HS-27A (cell line): ENCODE measurements at regions not wholly inside any gene's neighbourhood (a gene's known extent, or its start where the extent isn't known, plus 50 kb on each side); places are given as distances from the start of the nearest gene placed in this dataset.
"Not testable (repeated sequence)": the region's sequence is repeated elsewhere in the genome, so short reads cannot be mapped to it uniquely, and the experiment has no call there.

Experiments used
- DNase-seq: peaks from one replicate; pipeline ENCODE4 v3.0.0-alpha.2; 2012; ENCODE audit warnings: low read depth, missing footprints

DNA sequence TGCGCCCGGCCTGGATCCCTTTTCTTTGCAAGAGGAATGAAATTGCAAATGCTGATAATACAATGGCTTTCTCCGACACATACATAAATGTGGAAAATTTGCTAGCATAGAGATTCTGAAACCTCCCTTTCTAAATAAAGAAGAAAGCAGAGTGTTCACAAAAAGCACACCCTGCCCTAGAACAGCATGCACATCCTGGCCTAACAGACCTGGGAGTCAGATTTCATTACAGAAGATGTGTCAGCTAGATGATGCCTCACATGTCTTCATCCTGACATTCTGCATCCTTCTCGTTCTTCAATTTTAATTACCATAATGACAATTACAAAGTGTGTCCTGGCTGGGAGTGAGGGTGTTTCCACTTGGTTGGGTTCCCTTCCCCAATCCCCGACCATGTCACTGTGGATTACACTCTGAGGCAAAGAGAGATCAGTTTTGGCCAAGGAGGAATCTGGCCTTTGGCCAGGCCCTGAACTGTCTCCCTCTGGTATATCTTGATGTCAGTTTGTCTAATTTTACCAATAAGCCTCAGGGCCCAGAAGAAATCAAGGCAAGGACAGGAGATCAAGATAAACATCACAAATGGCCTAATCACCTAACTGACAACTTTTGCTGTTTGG is 104.9 kb upstream of the SPATA12 start:
- no peak for DNase-seq

DNA sequence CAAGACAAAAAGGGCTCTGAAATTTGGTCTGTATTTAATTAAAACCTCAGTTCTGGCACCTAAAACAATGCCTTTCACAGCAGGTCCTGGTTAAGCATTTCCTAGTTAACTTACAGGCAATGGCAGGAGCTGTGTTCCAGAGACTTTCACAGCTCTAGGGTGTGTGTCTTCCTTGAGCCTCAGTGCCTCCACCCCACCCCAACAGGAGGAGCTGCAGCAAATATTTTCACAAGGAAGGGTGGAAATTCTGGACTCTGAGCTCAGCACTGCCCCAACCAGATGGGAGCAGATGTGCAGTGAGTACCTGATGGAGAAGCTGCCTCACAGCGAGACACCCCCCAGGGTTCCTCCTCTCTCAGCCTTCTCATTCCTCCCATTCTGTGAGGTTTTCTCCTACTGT is 106.3 kb upstream of the SPATA12 start:
- no peak for DNase-seq

DNA sequence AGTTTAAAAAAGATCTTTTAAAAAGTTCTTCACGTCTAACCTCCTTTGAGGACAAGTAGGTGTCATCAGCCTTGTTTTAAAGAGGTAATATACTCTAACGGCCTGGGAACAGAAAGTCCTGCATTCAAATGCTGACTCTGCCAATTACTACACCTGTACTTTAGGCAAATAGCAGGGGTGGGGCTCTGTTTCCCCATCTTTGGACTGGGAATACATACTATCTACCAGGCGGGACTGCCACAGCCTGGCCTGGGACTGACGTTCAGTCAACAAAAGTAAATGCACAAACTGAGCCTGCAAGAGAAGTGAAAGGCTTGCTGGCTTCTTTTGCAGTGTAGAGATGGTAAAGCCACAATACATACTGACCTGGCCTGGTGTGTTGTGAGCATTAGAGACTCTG is 107.6 kb upstream of the SPATA12 start:
- DNase-seq: no peak

DNA sequence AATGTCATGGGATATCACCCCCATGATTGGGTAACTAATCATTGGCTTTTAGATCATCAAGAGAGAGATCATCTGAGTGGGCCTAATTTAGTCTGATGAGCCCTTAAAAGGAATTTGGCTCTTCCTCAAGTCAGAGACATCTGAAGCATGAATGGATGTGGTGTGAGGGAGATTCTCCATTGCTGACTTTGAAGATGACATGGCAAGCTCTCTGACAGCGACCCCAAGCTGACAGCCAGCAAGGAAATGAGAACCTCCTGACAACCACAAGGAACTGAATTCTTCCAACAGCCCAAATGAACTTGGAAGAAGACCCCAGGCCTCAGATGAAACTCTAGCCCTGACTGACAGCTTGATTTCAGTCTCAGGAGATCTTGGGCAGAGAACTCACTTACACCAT is 108.4 kb upstream of the SPATA12 start:
- DNase-seq: no peak

DNA sequence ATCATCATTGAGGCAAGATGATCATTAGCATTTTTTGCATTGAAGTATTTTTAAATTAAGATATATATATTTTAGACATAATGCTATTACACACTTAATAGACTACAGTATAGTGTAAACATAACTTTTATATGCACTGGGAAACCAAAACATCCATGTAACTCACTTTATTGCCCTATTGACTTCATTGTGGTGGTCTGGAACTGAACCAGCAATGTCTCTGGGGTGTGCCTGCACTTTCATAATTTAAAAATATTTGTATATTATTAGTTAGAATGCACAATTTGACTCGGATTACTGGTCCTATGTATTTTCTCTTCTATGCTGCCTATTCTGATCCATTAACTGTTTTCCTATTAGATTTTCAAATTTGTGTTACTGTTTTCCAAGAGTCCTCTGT is 109.1 kb upstream of the SPATA12 start:
- DNase-seq: no peak

DNA sequence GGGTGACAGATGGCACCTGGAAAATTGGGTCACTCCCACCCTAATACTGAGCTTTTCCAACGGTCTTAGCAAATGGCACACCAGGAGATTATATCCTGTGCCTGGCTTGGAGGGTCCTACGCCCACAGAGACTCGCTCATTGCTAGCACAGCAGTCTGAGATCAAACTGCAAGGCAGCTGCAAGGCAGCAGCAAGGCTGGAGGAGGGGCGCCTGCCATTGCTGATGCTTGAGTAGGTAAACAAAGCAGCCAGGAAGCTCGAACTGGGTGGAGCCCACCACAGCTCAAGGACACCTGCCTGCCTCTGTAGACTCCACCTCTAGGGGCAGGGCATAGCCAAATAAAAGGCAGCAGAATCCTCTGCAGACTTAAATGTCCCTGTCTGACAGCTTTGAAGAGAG is 115.1 kb upstream of the SPATA12 start:
- not testable (repeated sequence) for DNase-seq

DNA sequence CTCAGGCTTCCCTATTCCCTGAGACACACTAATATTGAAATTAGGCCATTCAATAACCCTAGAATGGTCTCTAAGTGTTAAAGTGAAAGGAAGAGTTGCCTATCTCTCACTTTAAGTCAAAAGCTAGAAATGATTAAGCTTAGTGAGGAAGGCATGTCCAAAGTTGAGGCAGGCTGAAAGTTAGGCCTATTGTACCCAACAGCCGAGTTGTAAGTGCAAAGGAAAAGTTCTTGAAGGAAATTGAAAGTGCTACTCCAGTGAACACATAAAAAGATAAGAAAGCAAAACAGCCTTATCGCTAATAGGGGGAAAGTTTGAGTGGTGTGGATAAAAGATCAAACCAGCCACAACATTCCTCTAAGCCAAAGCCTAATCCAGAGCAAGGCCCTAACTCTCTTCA is 117.9 kb upstream of the SPATA12 start:
- no peak for DNase-seq

DNA sequence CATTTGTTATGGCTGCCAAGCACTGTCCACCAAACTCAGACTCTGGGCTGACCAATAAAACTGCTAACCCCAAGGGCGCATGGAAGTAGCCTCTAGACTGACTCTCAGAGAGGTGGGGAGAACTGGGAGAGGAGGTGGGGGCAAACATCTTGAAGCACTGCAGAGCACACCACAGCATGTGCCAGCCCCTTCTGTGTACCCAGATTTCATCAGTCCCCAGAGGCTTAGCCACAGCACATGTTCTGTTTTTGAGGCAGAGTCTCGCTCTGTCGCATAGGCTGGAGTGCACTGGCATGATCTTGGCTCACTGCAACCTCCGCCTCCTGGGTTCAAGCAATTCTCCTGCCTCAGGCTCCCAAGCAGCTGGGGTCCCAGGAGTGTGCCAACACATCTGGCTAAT is 119.5 kb upstream of the SPATA12 start:
- DNase-seq: no peak

DNA sequence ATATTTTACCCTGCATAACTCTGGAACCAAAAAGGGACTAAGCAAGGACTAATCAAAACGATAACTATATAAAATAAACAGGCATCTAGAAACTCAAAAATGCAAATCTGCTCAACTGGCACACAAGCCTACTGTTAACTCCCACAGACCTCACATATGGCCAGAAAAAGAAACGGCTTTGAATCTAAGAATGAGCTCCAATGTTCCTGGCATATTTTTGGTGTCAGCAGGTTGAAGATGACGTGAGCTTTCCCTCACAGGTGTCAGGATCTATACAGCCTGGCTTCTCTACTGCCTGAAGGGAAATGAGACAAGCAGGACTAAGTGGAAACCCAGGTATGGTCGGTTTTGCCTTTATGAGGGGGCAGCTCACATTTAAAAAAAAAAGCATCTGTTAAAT is 120.1 kb upstream of the SPATA12 start:
- no peak for DNase-seq

DNA sequence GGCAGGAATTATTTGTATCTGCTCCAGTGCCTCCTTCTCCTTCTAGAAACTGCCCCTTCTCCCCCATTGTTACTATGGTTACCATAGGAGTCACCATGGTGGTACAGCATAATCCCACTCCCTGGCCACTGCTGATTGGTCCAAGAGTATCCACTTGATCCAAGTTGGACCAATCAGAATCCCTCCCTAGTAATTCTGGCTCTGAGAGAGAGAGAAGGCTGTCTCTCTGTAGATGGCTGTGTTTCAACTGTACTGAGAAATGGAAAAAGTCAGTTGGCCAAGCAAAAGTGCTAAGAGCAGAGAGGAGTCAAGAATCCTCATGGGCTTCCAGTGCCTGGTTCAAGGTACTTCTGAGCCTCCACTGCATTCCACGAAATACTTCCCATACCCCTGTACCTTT is 120.6 kb upstream of the SPATA12 start:
- DNase-seq: no peak

DNA sequence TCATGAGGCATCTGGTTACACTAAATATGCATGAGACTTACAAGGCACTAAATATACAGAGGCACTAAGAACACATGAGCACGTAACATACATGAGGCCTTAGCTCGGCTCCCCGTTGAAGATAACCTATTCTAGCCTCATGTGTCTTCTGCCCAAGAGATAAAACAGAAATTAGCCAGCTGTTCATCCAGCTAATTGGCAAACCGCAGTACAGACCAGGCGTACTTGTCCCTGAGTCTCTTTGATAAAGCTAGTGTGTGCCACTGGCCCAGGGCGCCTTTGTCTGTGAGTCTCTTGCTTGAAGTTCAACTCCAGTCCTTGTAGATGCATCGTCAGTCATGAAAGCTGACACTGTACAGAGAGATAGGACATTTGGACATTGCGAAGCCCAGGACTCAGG is 121.9 kb upstream of the SPATA12 start:
- DNase-seq: no peak

DNA sequence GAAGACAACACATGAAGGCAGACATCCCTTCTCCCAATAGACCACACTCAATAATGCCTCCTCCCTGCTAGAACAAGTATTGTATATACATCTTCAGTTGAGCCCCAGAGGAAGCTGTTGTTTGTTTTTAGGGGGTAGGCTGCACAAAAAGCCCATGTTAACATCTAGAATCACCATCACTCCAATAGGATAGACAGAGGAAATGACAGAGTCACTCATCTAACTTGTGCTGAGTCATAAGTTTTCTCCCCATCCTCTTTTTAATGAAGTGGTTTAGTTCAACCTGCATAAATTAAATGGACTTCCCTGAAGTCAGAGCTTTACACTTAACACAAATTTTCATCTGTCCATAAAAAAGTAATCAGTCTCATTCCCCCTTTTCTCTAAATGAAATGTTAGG is 122.9 kb upstream of the SPATA12 start:
- no peak for DNase-seq

DNA sequence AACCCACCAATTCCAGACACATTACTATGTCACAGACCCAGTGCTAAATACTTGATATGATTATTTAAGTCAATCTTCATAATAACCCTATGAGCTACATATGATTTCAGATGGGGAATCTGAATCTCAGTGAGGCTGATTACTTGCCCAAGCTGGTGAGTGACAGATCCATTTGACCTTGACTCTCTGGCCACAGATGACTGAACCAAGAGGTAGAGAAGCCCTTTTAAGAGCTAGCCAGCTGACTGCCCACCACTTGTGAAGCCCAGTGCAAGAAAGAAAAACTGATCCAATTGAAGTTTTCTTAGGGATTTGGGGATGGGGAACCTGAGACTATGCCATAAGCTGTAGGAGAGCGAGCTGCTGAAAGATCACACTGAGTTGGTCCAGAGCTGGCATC is 124.7 kb upstream of the SPATA12 start:
- no peak for DNase-seq

DNA sequence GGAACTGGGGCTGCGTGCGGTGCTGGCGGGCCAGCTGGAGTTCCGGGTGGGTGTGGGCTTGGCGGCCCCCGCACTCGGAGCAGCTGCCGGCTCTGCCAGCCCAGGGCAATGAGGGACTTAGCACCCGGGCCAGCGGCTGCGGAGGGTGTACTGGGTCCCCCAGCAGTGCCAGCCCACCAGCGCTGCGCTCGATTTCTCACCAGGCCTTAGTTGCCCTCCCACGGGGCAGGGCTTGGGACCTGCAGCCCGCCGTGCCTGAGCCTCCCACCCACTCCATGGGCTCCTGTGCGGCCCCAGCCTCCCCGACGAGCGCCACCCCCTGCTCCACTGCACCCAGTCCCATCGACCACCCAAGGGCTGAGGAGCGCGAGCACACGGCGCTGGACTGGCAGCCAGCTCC is 126.0 kb upstream of the SPATA12 start:
- not testable (repeated sequence) for DNase-seq

DNA sequence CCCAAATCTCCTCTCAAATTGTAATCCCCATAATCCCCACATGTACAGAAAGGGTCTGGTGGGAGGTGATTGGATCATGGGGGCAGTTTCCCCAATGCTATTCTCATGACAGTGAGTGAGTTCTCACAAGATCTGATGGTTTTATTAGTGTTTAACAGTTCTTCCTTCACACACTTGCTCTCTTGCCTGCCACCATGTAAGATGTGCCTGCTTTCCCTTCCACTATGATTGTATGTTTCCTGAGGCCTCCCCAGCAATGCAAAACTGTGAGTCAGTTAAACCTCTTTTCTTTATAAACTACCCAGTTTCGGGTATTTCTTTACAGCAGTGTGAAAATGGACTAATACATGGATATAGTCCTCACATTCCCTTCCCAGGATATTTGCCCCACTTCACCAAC is 126.7 kb upstream of the SPATA12 start:
- DNase-seq: no peak

DNA sequence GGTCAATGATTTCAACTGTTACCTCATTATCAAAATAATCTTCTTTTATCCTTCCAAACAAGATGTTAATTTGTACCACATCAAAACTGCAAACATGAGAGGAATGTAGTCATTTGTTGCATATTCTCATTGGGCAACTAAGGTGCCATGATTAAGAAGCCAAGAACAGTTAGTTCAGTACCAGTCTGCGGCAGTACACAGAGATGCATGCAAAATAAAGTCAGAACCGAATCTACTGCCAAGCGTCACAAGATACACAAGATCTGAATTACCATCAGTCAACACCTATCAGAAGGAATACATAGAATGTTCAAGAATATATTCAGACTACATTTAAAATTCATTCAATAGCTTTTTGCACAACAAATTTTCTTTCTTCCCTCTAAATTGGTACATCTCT is 127.6 kb upstream of the SPATA12 start:
- no peak for DNase-seq

DNA sequence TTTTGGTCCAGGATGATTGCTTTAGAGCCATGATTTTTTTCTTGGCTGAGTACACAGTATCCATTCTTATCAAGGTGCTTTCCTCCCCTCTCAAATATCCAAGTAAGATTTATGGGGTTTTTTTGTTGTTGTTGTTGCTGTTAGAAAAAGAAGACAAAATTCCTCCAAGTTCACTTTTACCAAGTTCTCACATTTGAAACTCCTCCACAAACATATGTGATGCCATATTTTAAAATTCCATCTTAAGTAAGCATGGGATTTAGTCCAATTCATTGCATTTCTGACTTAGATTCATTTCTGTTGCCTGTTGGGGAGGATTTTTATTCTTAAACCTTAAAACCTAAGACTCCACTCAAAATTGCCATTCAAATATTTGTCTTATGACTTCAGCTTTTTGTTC is 128.6 kb upstream of the SPATA12 start:
- no peak for DNase-seq

DNA sequence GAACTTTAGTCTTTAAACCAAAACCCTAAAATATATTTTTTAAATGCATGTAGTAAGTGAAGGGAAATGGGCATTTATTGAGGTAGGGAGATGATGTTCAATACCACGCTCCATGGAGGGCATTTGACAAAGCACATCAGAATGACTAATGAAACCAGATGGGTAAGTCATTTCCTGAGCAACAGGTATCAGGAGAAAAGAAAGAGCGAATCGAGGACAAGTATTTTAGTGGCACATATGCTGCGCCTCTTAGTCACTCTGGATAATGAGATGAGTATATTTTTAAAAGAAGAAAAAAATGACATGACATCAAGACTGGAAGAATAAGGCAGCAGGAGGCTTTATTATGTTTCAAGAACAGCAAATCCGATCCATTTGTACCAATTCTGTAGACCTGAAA is 129.0 kb upstream of the ARHGEF3 start:
- DNase-seq: no peak

DNA sequence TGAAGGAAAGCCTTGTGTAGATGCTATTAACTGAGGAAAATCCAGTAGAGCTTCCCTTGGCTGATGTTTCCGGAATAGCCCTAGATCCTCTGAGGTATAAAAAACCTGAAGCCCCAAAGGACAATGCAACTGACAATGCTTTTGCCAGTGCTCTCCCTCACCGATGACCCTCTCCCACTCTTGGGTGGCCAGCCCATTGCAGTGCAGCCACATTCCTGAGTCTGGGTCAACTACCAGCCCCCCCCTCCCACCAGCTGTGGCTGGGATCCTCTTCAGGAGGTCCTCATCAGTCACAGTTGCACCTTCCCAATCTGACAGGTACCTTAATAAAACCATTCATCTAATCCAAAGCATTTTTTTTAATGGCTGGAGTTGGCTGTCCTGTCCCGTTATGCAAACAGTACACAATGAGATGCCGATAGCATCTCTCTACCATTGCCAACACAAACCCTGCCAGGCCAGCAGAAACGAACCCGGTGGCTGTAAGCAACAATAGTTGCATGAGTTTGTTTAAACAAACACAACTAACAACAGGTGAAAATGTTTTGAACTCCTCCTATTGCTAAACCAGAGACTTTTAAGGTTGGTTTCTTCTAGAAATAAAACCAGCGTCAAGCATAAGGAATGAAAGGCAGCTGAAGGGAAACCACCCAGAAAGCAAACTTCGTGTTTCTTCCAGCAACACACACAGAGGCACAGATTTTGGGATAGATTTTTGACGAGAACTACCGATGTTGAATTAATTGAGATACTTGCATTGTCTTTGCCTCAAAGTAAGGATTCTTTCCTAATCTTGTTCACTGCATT is 128.3 kb upstream of the ARHGEF3 start:
- DNase-seq: no peak

DNA sequence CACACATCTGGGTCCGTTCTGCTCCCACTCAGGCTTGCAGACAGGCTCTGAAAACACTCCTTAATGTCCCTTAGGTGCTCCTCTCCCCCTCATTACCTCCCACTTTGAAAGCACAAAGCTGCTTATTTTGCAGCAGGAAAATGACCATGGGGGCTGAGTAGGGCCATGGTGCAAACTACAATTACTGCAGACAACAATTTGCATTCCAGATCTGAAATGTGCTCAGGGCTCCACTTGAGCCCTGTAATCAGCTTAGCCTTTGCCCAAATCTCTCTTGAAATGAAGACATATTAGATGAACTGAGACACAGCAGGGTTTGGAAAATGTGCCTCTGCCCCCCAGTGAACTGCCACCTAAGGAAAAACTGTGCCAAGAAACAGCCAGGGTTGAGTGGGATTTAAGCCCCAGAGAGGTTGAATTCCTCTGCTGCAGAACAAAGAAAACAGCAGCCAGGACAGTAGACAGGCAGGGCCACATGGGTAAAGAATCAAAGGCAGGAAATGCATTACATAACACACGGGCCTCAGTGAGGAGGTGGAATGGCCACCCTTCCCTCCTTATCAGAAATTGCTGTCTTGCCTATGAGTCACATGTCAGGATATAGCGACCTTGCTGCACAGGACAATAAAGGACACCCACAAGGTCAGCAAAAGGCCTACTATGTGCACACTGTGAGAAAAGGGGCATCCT is 126.8 kb upstream of the ARHGEF3 start:
- DNase-seq: no peak

DNA sequence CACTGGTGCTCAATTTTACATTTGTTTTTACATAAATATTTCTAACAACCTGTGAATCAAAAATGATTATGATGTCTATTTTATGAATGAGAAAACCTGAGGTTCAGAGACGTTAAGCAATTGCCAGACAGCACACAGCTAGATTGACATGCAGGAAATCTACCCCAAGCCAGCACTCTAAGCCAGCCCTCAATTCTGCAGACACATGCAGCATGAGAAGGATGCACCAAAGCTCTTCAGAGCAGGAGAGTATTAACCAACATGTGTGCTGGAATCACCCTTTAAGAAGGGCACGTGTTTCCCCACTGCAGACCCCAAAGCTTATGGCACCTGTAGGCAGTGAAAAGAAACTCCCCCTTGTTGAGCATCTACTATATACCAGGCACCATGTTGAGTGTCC is 126.1 kb upstream of the ARHGEF3 start:
- no peak for DNase-seq

DNA sequence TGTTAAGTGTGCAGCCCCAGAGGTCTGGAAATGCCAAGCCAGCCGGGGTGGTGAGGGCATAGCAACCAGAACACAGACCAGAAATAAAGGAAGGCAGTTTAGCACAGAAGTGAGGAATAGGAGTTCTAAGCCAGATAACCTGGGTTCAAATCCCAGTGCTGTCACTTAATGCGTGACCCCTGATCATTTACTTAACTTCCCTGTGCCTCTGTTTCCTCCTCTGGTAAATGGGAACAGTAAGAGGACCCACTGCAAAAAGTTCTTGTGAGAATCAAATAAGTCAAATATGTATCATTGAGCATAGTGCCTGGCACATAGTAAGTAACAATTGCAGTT is 125.2 kb upstream of the ARHGEF3 start:
- no peak for DNase-seq

DNA sequence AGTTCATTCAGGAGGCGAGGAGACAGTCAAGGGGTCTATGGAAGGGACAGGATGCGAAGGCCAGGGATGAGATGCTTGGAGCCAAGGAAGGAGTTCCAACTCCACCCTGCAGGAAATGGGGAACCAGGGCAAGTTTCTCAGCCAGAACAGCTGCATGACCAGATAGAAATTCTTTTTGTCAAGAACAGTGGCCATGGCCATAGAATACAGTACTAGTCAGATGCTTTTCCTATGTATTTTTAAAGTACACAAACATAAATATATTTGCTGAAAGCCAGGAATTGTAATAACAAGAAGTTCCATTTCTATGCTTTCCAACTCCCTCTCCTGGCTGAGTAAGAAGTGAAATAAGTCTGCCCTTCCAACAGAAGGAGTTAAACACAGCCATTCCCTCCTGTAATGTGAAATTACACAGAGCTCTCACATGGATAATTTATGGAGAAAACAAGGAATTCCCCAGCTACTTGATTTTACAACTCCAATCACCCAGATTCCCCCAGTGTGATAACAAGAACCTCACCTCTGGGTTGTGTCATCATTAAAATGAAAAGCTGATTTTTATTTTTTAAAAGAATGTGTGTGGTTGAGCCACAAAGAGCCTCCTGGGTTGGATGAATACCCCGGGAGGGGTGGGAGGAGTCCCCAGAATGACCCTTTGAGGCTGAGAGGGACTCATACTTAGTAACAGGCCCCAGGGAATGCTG is 124.6 kb upstream of the ARHGEF3 start:
- no peak for DNase-seq
